ENCODE measurements at regions not wholly inside any gene's neighbourhood (a gene's known extent, or its start where the extent isn't known, plus 50 kb on each side); places are given as distances from the start of the nearest gene placed in this dataset.

DNA sequence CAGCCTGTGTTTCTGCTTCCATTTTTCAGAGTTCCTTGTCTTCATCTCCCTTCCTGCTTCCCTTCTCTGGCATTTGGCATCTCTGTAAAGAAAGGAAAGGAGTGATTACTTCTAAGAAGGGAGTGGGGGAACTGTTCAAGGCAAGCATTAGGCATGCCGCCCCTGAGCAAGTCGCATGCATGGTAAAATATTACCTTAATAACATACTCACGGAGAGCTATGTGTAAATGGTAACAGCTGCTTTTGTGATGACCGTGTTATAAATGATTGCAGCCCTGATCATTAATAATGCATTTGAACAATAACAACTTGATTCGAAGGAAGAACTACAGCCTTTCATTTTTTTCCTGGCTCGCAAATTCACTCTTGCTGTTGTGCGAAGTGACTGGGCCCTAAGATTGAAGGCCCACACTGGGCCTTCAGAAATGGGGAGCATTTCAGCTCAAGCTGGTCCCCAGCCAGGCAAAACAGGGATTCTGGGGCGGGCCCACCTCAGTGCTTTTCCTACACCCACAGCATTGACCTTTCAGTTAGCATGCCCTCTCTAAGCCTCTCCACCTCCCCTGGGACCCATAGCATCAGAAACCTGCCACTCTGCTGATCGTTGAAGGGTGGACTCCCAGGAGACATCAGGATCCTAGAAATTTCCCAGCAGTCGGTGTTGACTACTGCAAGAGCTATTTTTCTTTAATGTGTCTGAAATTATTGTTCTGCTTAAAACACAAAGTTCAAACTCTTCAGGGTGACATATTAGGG, 263.0 kb upstream of the CADM1 start:
- DNase-seq (ENCODE audit: extremely low spot score, unreplicated experiment), result no peak
- Mint-ChIP-seq H3K4me1 (ENCODE audit: unreplicated experiment) (no peaks in the 10 kb centered on the region), H3K27ac (ENCODE audit: unreplicated experiment) (no peak overlapping the region), H3K9me3 (ENCODE audit: unreplicated experiment) (no peaks in the 10 kb centered on the region), H3K36me3 (ENCODE audit: unreplicated experiment) (no peaks in the 10 kb centered on the region), H3K4me3 (ENCODE audit: unreplicated experiment) (no peak overlapping the region), H3K27me3 (ENCODE audit: unreplicated experiment) (peaks cover 17% of the 10 kb centered on the region)
- TF ChIP-seq, protein P1, sequence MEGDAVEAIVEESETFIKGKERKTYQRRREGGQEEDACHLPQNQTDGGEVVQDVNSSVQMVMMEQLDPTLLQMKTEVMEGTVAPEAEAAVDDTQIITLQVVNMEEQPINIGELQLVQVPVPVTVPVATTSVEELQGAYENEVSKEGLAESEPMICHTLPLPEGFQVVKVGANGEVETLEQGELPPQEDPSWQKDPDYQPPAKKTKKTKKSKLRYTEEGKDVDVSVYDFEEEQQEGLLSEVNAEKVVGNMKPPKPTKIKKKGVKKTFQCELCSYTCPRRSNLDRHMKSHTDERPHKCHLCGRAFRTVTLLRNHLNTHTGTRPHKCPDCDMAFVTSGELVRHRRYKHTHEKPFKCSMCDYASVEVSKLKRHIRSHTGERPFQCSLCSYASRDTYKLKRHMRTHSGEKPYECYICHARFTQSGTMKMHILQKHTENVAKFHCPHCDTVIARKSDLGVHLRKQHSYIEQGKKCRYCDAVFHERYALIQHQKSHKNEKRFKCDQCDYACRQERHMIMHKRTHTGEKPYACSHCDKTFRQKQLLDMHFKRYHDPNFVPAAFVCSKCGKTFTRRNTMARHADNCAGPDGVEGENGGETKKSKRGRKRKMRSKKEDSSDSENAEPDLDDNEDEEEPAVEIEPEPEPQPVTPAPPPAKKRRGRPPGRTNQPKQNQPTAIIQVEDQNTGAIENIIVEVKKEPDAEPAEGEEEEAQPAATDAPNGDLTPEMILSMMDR (IDR thresholded peaks at IDR 0.05), result no peak

DNA sequence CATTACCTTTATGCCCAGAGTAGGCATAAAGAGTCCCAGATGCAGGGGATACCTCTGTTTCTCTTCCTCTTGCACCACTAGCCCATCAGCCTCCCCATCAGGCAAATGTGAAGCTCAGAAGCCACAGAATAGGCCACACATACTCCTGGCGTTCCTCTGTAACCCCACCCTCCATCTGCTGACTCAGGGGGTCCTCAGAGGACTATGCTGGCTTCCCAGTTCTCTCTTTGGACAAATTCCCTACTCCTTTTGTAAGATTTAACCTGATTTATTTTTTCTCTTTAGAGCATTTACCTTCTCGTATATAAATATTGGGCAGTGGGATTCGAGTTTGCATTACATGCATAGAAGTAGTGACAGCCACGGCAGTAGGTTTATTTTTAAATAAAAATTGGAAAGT, 262.3 kb upstream of the CADM1 start:
- TF ChIP-seq, protein P1 (IDR thresholded peaks at IDR 0.05), result no peak
- Mint-ChIP-seq H3K27me3 (ENCODE audit: unreplicated experiment) (peaks cover 17% of the 10 kb centered on the region), H3K4me1 (ENCODE audit: unreplicated experiment) (no peaks in the 10 kb centered on the region), H3K4me3 (ENCODE audit: unreplicated experiment) (no peak overlapping the region), H3K9me3 (ENCODE audit: unreplicated experiment) (no peaks in the 10 kb centered on the region), H3K36me3 (ENCODE audit: unreplicated experiment) (no peaks in the 10 kb centered on the region), H3K27ac (ENCODE audit: unreplicated experiment) (no peak overlapping the region)
- no peak for DNase-seq (ENCODE audit: extremely low spot score, unreplicated experiment)

GRCh38 chr11:115765803-115766239, 261.6 kb upstream of the CADM1 start:
- no peak for DNase-seq (ENCODE audit: extremely low spot score, unreplicated experiment)
- no peaks in the 10 kb centered on the region for H3K36me3 Mint-ChIP-seq (ENCODE audit: unreplicated experiment)
- TF ChIP-seq, protein P1 (IDR thresholded peaks at IDR 0.05), result no peak
- no peak overlapping the region for H3K4me3 Mint-ChIP-seq (ENCODE audit: unreplicated experiment)
- no peak overlapping the region for H3K27ac Mint-ChIP-seq (ENCODE audit: unreplicated experiment)
- no peaks in the 10 kb centered on the region for H3K4me1 Mint-ChIP-seq (ENCODE audit: unreplicated experiment)
- H3K27me3 Mint-ChIP-seq (ENCODE audit: unreplicated experiment), result peaks cover 11% of the 10 kb centered on the region
- no peaks in the 10 kb centered on the region for H3K9me3 Mint-ChIP-seq (ENCODE audit: unreplicated experiment)

- no peaks in the 10 kb centered on the region for H3K36me3 Mint-ChIP-seq (ENCODE audit: unreplicated experiment)
- TF ChIP-seq, protein P1 (IDR thresholded peaks at IDR 0.05), result no peak
- H3K27ac Mint-ChIP-seq (ENCODE audit: unreplicated experiment), result no peak overlapping the region
- H3K4me1 Mint-ChIP-seq (ENCODE audit: unreplicated experiment), result no peaks in the 10 kb centered on the region
- H3K9me3 Mint-ChIP-seq (ENCODE audit: unreplicated experiment), result no peaks in the 10 kb centered on the region
- peaks cover 5% of the 10 kb centered on the region for H3K27me3 Mint-ChIP-seq (ENCODE audit: unreplicated experiment)
- H3K4me3 Mint-ChIP-seq (ENCODE audit: unreplicated experiment), result no peak overlapping the region
- no peak for DNase-seq (ENCODE audit: extremely low spot score, unreplicated experiment)
These were observed 260.0 kb upstream of the CADM1 start for GRCh38 chr11:115764176-115764575.

DNA sequence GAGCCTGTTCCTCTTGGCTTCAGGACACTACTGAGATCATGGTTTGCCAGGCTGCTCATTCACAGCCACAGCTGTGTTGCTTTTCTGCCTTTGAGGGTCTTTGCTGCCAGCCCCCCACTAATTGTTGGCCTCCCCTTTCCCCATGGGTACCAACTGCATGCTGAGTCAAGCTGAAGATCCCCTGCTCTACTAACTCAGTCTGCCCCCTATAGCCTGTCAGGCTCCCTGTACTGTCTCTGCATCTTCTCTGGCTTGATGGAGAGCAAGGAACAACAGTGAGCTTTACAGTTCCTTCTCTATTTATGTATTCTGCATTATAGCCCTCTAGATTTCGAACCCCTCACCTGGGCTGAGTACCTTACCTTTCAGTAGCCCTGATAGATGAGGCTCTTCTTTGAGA, 257.6 kb upstream of the CADM1 start:
- no peak overlapping the region for H3K27ac Mint-ChIP-seq (ENCODE audit: unreplicated experiment)
- no peak for DNase-seq (ENCODE audit: extremely low spot score, unreplicated experiment)
- peaks cover 4% of the 10 kb centered on the region for H3K27me3 Mint-ChIP-seq (ENCODE audit: unreplicated experiment)
- TF ChIP-seq, protein P1 (IDR thresholded peaks at IDR 0.05), result no peak
- peaks cover 9% of the 10 kb centered on the region for H3K4me1 Mint-ChIP-seq (ENCODE audit: unreplicated experiment)
- H3K36me3 Mint-ChIP-seq (ENCODE audit: unreplicated experiment), result no peaks in the 10 kb centered on the region
- H3K9me3 Mint-ChIP-seq (ENCODE audit: unreplicated experiment), result no peaks in the 10 kb centered on the region
- H3K4me3 Mint-ChIP-seq (ENCODE audit: unreplicated experiment), result no peak overlapping the region
